ENCODE measurements at regions not wholly inside any gene's neighbourhood (a gene's known extent, or its start where the extent isn't known, plus 50 kb on each side); places are given as distances from the start of the nearest gene placed in this dataset.

GRCh38 chr2:7476371-7476770, 559.2 kb downstream of the RNF144A start:
- no peak for DNase-seq

- DNase-seq, result no peak
These were observed 562.4 kb downstream of the RNF144A start for GRCh38 chr2:7479603-7480002.

GRCh38 chr2:7480431-7480830, 563.2 kb downstream of the RNF144A start:
- no peak for DNase-seq

- DNase-seq, result no peak
These were observed 573.5 kb downstream of the RNF144A start for GRCh38 chr2:7490672-7491071.

GRCh38 chr2:7492719-7493118, 575.5 kb downstream of the RNF144A start:
- DNase-seq, result no peak

- DNase-seq, result no peak
These were observed 580.0 kb downstream of the RNF144A start for GRCh38 chr2:7497178-7497577.

GRCh38 chr2:7499018-7499417, 581.8 kb downstream of the RNF144A start:
- DNase-seq, result no peak

GRCh38 chr2:7502336-7502735, 585.1 kb downstream of the RNF144A start:
- no peak for DNase-seq

- no peak for DNase-seq
These were observed 591.2 kb downstream of the RNF144A start for GRCh38 chr2:7508296-7508943.

GRCh38 chr2:7510353-7510752, 593.1 kb downstream of the RNF144A start:
- no peak for DNase-seq

GRCh38 chr2:7513834-7514233, 596.6 kb downstream of the RNF144A start:
- no peak for DNase-seq

- no peak for DNase-seq
These were observed 598.1 kb downstream of the RNF144A start for GRCh38 chr2:7515327-7515726.

- no peak for DNase-seq
These were observed 599.4 kb downstream of the RNF144A start for GRCh38 chr2:7516484-7517063.

GRCh38 chr2:7517088-7517487, 599.9 kb downstream of the RNF144A start:
- no peak for DNase-seq

- no peak for DNase-seq
These were observed 600.6 kb downstream of the RNF144A start for GRCh38 chr2:7517851-7518250.

- no peak for DNase-seq
These were observed 606.4 kb downstream of the RNF144A start for GRCh38 chr2:7523481-7524120.

GRCh38 chr2:7524195-7524594, 607.0 kb downstream of the RNF144A start:
- no peak for DNase-seq

GRCh38 chr2:7525746-7526145, 608.5 kb downstream of the RNF144A start:
- DNase-seq, result no peak

- no peak for DNase-seq
These were observed 610.0 kb downstream of the RNF144A start for GRCh38 chr2:7527165-7527722.

GRCh38 chr2:7530001-7530400, 612.8 kb downstream of the RNF144A start:
- no peak for DNase-seq

- no peak for DNase-seq
These were observed 621.9 kb downstream of the RNF144A start for GRCh38 chr2:7539077-7539476.

GRCh38 chr2:7539760-7540159, 622.5 kb downstream of the RNF144A start:
- DNase-seq, result no peak

GRCh38 chr2:7552825-7553570, 635.8 kb downstream of the RNF144A start:
- DNase-seq, result no peak

GRCh38 chr2:7555260-7555659, 638.0 kb downstream of the RNF144A start:
- no peak for DNase-seq
